Immature natural killer cell (primary cell): ENCODE measurements at regions not wholly inside any gene's neighbourhood (a gene's known extent, or its start where the extent isn't known, plus 50 kb on each side); places are given as distances from the start of the nearest gene placed in this dataset.

ENCODE experiments used
- DNase-seq, 3 donors: peaks; one replicate each; pipeline ENCODE4 v3.0.0; 2022; ENCODE audit warnings: mixed read lengths in 1 of 3
- H3K27ac Mint-ChIP-seq, 6 donors: one replicate each; pipeline ENCODE4 v1.8.0; 2020; ENCODE audit warnings: mixed read lengths in 6 of 6, mild to moderate bottlenecking in 5 of 6, inconsistent platforms in 4 of 6, moderate library complexity in 3 of 6
- H3K27me3 Mint-ChIP-seq, 3 donors: one replicate each; pipeline ENCODE4 v1.8.0; 2020 to 2021; ENCODE audit warnings: low read depth in 3 of 3, mild to moderate bottlenecking in 3 of 3, mixed read lengths in 3 of 3, moderate library complexity in 3 of 3, inconsistent platforms in 1 of 3
- H3K36me3 Mint-ChIP-seq, 3 donors: one replicate each; pipeline ENCODE4 v1.8.0; 2020; ENCODE audit warnings: mixed read lengths in 3 of 3, inconsistent platforms in 2 of 3, mild to moderate bottlenecking in 2 of 3
- H3K4me1 Mint-ChIP-seq, 2 donors: one replicate each; pipeline ENCODE4 v1.8.0; 2020; ENCODE audit warnings: inconsistent platforms in 2 of 2, mild to moderate bottlenecking in 2 of 2, mixed read lengths in 2 of 2, moderate library complexity in 1 of 2
- H3K4me3 Mint-ChIP-seq, 5 donors: one replicate each; pipeline ENCODE4 v1.8.0; 2020; ENCODE audit warnings: mild to moderate bottlenecking in 5 of 5, mixed read lengths in 5 of 5, inconsistent platforms in 3 of 5, moderate library complexity in 3 of 5
- H3K9me3 Mint-ChIP-seq, 6 donors: one replicate each; pipeline ENCODE4 v1.8.0; 2020; ENCODE audit warnings: mild to moderate bottlenecking in 6 of 6, mixed read lengths in 6 of 6, inconsistent platforms in 4 of 6, moderate library complexity in 3 of 6

GRCh38 chr3:152021951-152022461 lies 148.6 kb downstream of the SUCNR1 start:
- H3K9me3 Mint-ChIP-seq = no peaks in the 10 kb centered on the region
- H3K27ac Mint-ChIP-seq = no peak overlapping the region
- no peak overlapping the region for H3K4me3 Mint-ChIP-seq
- H3K36me3 Mint-ChIP-seq = no peaks in the 10 kb centered on the region
- peaks cover 0 to 5% (median 5%) of the 10 kb centered on the region in 3 donors for H3K27me3 Mint-ChIP-seq
- H3K4me1 Mint-ChIP-seq = no peaks in the 10 kb centered on the region
- DNase-seq = no peak

- Mint-ChIP-seq H3K4me1 (no peaks in the 10 kb centered on the region), H3K27ac (no peak overlapping the region), H3K36me3 (no peaks in the 10 kb centered on the region), H3K4me3 (no peak overlapping the region), H3K27me3 (peaks cover 0 to 5% (median 4%) of the 10 kb centered on the region in 3 donors), H3K9me3 (no peaks in the 10 kb centered on the region)
- peak in 1 of 3 donors; percentile 2 for DNase-seq
Measured at GRCh38 chr3:152026033-152026556, 152.7 kb downstream of the SUCNR1 start.

GRCh38 chr3:152030320-152030719 lies 156.9 kb downstream of the SUCNR1 start:
- DNase-seq = no peak
- Mint-ChIP-seq H3K36me3 (peaks cover 0 to 4% (median 3%) of the 10 kb centered on the region in 3 donors), H3K4me3 (no peak overlapping the region), H3K27me3 (peaks cover 0 to 7% (median 5%) of the 10 kb centered on the region in 3 donors), H3K27ac (no peak overlapping the region), H3K9me3 (peaks cover 0 to 5% (median under 1%) of the 10 kb centered on the region in 6 donors), H3K4me1 (no peaks in the 10 kb centered on the region)

- no peaks in the 10 kb centered on the region for H3K4me1 Mint-ChIP-seq
- no peak overlapping the region for H3K27ac Mint-ChIP-seq
- H3K4me3 Mint-ChIP-seq = no peak overlapping the region
Measured at GRCh38 chr3:152031321-152031720, 157.9 kb downstream of the SUCNR1 start.

DNA sequence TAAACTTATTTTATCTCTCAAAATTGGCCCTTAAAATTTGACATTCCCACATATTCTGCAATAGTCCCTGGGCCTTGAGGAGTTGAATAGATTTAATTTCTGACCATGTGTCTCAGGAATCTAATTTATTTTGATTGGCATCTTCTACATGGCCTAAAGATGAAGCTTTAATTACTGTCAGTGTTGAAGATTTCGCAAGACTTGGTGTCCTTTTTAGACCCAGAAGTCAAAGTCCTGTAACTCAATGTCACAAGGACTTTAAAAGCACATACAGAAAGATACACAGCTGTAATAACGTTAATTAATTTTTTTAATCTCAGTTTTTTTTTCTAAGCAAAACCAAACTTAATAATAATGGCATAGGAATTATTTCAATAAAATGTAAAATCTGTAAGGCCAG lies 163.9 kb downstream of the SUCNR1 start:
- no peaks in the 10 kb centered on the region for H3K4me1 Mint-ChIP-seq
- H3K27me3 Mint-ChIP-seq = peaks cover 0 to 7% (median 6%) of the 10 kb centered on the region in 3 donors
- no peak for DNase-seq
- H3K27ac Mint-ChIP-seq = no peak overlapping the region
- H3K36me3 Mint-ChIP-seq = peaks cover 0 to 4% (median 4%) of the 10 kb centered on the region in 3 donors
- H3K9me3 Mint-ChIP-seq = peaks cover 0 to 7% (median 3%) of the 10 kb centered on the region in 6 donors
- no peak overlapping the region for H3K4me3 Mint-ChIP-seq

More at GRCh38 chr3:152031321-152031720, 157.9 kb downstream of the SUCNR1 start:
- Mint-ChIP-seq H3K36me3 (peaks cover 0 to 4% (median 4%) of the 10 kb centered on the region in 3 donors), H3K9me3 (peaks cover 0 to 6% (median 3%) of the 10 kb centered on the region in 6 donors), H3K27me3 (peaks cover 0 to 9% (median 5%) of the 10 kb centered on the region in 3 donors)
- DNase-seq = no peak

GRCh38 chr3:152037953-152038352 lies 164.5 kb downstream of the SUCNR1 start:
- peaks cover 0 to 6% (median 5%) of the 10 kb centered on the region in 3 donors for H3K27me3 Mint-ChIP-seq
- H3K4me1 Mint-ChIP-seq = no peaks in the 10 kb centered on the region
- H3K9me3 Mint-ChIP-seq = peaks cover 0 to 7% (median 2%) of the 10 kb centered on the region in 6 donors
- no peak for DNase-seq
- no peak overlapping the region for H3K4me3 Mint-ChIP-seq
- peaks cover 0 to 4% (median 3%) of the 10 kb centered on the region in 3 donors for H3K36me3 Mint-ChIP-seq
- H3K27ac Mint-ChIP-seq = no peak overlapping the region

GRCh38 chr3:152038490-152038889 lies 165.0 kb downstream of the SUCNR1 start:
- Mint-ChIP-seq H3K27ac (no peak overlapping the region), H3K9me3 (peaks cover 0 to 7% (median under 1%) of the 10 kb centered on the region in 6 donors), H3K27me3 (peaks cover 0 to 6% (median 5%) of the 10 kb centered on the region in 3 donors), H3K4me1 (no peaks in the 10 kb centered on the region), H3K4me3 (no peak overlapping the region), H3K36me3 (peaks cover 0 to 4% (median 0%) of the 10 kb centered on the region in 3 donors)
- no peak for DNase-seq

DNA sequence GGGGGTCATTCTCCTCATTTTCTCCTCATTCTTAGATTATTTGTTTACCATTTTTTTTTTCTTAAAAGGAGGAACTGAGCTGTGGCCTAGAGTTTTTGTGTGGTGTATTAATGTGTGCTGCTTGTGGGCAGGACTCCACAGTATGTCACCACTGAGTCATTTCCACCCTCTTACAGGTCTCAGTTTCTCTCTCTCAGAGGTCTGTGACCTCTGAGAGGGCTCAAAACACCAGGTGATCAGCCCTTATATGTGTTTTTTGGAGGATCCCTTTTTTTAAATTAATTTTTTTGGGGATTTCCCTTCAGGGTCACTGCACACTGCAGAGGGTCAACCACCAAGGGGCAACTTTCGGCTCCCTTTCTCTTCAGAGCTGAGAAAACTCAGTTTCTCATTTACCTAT lies 166.4 kb downstream of the SUCNR1 start:
- H3K4me3 Mint-ChIP-seq = no peak overlapping the region
- peaks cover 0 to 7% (median under 1%) of the 10 kb centered on the region in 6 donors for H3K9me3 Mint-ChIP-seq
- no peak for DNase-seq
- peaks cover 2 to 7% (median 3%) of the 10 kb centered on the region in 3 donors for H3K27me3 Mint-ChIP-seq
- no peak overlapping the region for H3K27ac Mint-ChIP-seq
- H3K36me3 Mint-ChIP-seq = peaks cover 0 to 4% (median 0%) of the 10 kb centered on the region in 3 donors
- no peaks in the 10 kb centered on the region for H3K4me1 Mint-ChIP-seq

GRCh38 chr3:152040319-152040718 lies 166.9 kb downstream of the SUCNR1 start:
- H3K27ac Mint-ChIP-seq = no peak overlapping the region
- no peak overlapping the region for H3K4me3 Mint-ChIP-seq
- peaks cover 3 to 7% (median 4%) of the 10 kb centered on the region in 3 donors for H3K27me3 Mint-ChIP-seq
- H3K4me1 Mint-ChIP-seq = no peaks in the 10 kb centered on the region
- peaks cover 0 to 7% (median 0%) of the 10 kb centered on the region in 6 donors for H3K9me3 Mint-ChIP-seq
- no peak for DNase-seq
- peaks cover 0 to 2% (median 0%) of the 10 kb centered on the region in 3 donors for H3K36me3 Mint-ChIP-seq

- no peaks in the 10 kb centered on the region for H3K4me1 Mint-ChIP-seq
- H3K36me3 Mint-ChIP-seq = no peaks in the 10 kb centered on the region
- no peak overlapping the region for H3K27ac Mint-ChIP-seq
- H3K27me3 Mint-ChIP-seq = peaks cover 2 to 14% (median 4%) of the 10 kb centered on the region in 3 donors
- no peaks in the 10 kb centered on the region for H3K9me3 Mint-ChIP-seq
- H3K4me3 Mint-ChIP-seq = no peak overlapping the region
- DNase-seq = no peak
Measured at GRCh38 chr3:152043620-152044019, 170.2 kb downstream of the SUCNR1 start.

DNA sequence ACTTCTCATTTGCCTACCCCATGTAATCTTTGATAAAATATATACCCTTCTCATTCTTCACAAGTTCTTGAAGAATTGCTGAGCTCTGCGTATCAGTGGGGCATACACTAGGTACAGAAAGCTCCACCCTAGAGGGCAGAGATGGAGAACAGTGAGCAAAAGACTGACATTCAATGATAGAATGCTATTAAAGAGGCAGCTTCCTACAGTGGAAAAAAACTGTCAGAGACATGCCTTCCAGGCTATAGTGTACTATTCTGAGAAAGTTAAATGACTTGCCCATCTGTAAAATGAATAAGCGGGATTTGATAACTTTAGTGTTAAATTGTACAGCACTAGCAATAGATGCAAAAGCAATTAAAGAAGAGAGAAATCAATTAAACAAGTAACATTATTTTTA lies 172.8 kb downstream of the SUCNR1 start:
- no peak overlapping the region for H3K27ac Mint-ChIP-seq
- H3K9me3 Mint-ChIP-seq = no peaks in the 10 kb centered on the region
- DNase-seq = no peak
- H3K4me3 Mint-ChIP-seq = no peak overlapping the region
- no peaks in the 10 kb centered on the region for H3K4me1 Mint-ChIP-seq
- H3K36me3 Mint-ChIP-seq = no peaks in the 10 kb centered on the region
- peaks cover 2 to 15% (median 4%) of the 10 kb centered on the region in 3 donors for H3K27me3 Mint-ChIP-seq

DNA sequence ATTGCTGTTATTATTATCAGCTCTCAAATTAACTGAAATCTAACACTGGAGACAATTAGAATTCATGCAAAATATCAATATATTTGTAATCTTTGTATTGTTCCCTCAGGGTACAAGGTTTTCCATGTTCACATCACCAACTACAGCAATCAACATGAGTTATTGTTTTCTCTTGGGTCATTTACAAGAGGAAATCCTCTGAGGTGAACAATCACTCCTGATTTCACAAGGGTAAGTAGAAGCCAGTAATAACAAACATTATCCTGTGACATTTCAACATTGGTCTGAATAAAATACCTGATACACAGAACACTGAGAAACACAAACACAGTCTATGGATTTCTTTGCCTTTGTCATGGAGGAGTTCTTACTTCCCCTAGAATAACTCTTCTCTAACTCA lies 174.0 kb downstream of the SUCNR1 start:
- H3K27me3 Mint-ChIP-seq = peaks cover 0 to 15% (median 4%) of the 10 kb centered on the region in 3 donors
- no peaks in the 10 kb centered on the region for H3K9me3 Mint-ChIP-seq
- no peaks in the 10 kb centered on the region for H3K36me3 Mint-ChIP-seq
- DNase-seq = no peak
- H3K4me1 Mint-ChIP-seq = no peaks in the 10 kb centered on the region
- H3K4me3 Mint-ChIP-seq = no peak overlapping the region
- H3K27ac Mint-ChIP-seq = no peak overlapping the region

DNA sequence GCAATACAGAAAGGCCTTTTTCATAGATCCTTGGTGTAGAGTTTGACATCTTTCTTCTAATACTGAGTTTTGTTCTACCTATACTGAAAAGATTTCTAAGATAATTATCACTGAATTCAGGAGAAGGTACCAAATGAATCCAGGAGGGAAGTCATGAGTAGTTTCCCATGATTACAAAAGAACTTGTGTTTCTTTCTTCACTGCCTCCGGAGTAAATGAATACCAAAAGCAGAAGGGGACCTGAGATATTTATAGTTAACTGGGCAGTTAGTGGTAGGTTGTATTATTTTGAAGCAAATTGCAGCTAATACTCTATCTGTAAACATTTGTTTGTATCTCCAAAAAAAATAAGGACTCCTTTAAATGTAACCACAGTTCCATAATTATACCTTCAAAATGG lies 175.4 kb downstream of the SUCNR1 start:
- H3K27me3 Mint-ChIP-seq = peaks cover 0 to 15% (median 4%) of the 10 kb centered on the region in 3 donors

DNA sequence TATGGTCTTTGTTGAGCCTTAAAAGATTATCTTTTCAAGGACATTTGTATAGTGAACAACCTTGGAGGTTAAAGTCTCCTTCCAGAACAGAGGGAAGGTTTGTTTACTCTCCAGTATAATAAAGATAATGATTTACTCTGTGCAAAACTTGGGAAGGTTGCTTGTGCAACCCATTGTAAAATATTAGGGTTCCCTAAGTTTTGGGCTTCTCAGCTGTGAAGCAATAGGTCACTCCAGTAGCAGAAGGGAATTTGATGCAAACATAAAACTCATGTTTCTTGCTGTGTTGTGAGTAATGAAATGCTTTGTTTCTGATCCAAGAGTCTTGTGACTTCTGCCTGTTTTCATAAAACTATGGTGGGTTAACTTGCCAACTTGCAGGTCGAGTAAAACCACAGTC lies 177.5 kb downstream of the SUCNR1 start:
- no peaks in the 10 kb centered on the region for H3K36me3 Mint-ChIP-seq
- no peaks in the 10 kb centered on the region for H3K4me1 Mint-ChIP-seq
- H3K9me3 Mint-ChIP-seq = no peaks in the 10 kb centered on the region
- H3K27me3 Mint-ChIP-seq = peaks cover 0 to 14% (median 0%) of the 10 kb centered on the region in 3 donors
- DNase-seq = no peak
- H3K27ac Mint-ChIP-seq = no peak overlapping the region
- H3K4me3 Mint-ChIP-seq = no peak overlapping the region

More for the DNA sequence above, 175.4 kb downstream of the SUCNR1 start:
- H3K27ac Mint-ChIP-seq = no peak overlapping the region
- H3K9me3 Mint-ChIP-seq = no peaks in the 10 kb centered on the region
- H3K4me3 Mint-ChIP-seq = no peak overlapping the region
- H3K36me3 Mint-ChIP-seq = no peaks in the 10 kb centered on the region
- DNase-seq = no peak
- no peaks in the 10 kb centered on the region for H3K4me1 Mint-ChIP-seq
